HepG2 (cell line): ENCODE measurements at regions not wholly inside any gene's neighbourhood (a gene's known extent, or its start where the extent isn't known, plus 50 kb on each side); places are given as distances from the start of the nearest gene placed in this dataset.
"Not testable (repeated sequence)": the region's sequence is repeated elsewhere in the genome, so short reads cannot be mapped to it uniquely, and the experiment has no call there.

Experiments used
- ATAC-seq: fragments of 200-7000 bp; cut with Tn5 transposase; 3 replicates; pipeline ENCODE4 v1.9.1; 2020; ENCODE audit warnings: mild to moderate bottlenecking, moderate library complexity
- BruUV-seq: library from RNA; stranded (reverse); fragments of 400-500 nt; replicated peaks from 2 replicates; lab custom pipeline; 2021; lab: Mats Ljungman, UMichigan
- CTCF ChIA-PET: fragments of 300-600 bp; formaldehyde crosslinking; extraction: SDS; loops from one replicate; lab custom pipeline; 2021; ENCODE audit warnings: low total read pairs, inconsistent platforms, low intra/inter-chr PET ratio; lab: Yijun Ruan, JAX
- POLR2A ChIA-PET: fragments of 350-600 bp; sonication (Branson Sonifier 250); formaldehyde crosslinking; loops from one replicate; lab custom pipeline; 2020; ENCODE audit warnings: antibody characterized with exemption, inconsistent platforms; lab: Yijun Ruan, JAX
- DNase-seq: peaks from one replicate; pipeline ENCODE4 v3.0.0-alpha.2; 2015; ENCODE audit warnings: low spot score
- FAIRE-seq: peaks from 3 replicates; lab custom pipeline; 2011; peaks lifted over from hg19 to GRCh38; lab: Jason Lieb, UNC
- H2AFZ ChIP-seq: one replicate; pipeline ENCODE4 v1.6.1; 2011; ENCODE audit warnings: low read length, inconsistent platforms
- H3K27ac ChIP-seq: fragments of 300-600 bp; 3 replicates; pipeline ENCODE4 v1.8.0; 2011; ENCODE audit warnings: mixed run types, mild to moderate bottlenecking, mixed read lengths, low read length, inconsistent platforms; ENCODE audit not compliant: insufficient read depth; ENCODE audit errors: extremely low read length
- H3K27me3 ChIP-seq, 2 experiments: fragments of 200-600 bp in 1 of 2; 2 replicates in 1 of 2; 3 replicates in 1 of 2; pipeline versions ENCODE4 v1.6.0 to v1.8.0; 2011; ENCODE audit warnings: low read length in 2 of 2, mild to moderate bottlenecking in 2 of 2, moderate library complexity in 2 of 2, inconsistent platforms in 1 of 2; ENCODE audit not compliant: insufficient read depth in 2 of 2, control insufficient read depth in 1 of 2
- H3K36me3 ChIP-seq, 2 experiments: fragments of 200-600 bp in 1 of 2; replicated peaks in 1 of 2; 2 replicates in 1 of 2; 3 replicates in 1 of 2; pipeline versions ENCODE4 v1.5.1 to v1.8.0; 2011; ENCODE audit warnings: low read length in 2 of 2, inconsistent platforms in 1 of 2; ENCODE audit not compliant: insufficient read depth in 2 of 2, control insufficient read depth in 1 of 2
- H3K4me1 ChIP-seq: 2 replicates; pipeline ENCODE4 v1.5.1; 2012; ENCODE audit warnings: low read length, inconsistent platforms; ENCODE audit not compliant: insufficient read depth
- H3K4me2 ChIP-seq: 2 replicates; pipeline ENCODE4 v1.6.0; 2011; ENCODE audit warnings: low read depth, low read length, inconsistent platforms
- H3K4me3 ChIP-seq, 3 experiments: fragments of 200-600 bp in 1 of 3; sonication (generic), shearing (Covaris generic) in 1 of 3; replicated peaks in 1 of 3; 2 replicates each; pipeline ENCODE4 v1.5.1; 2011 to 2016; ENCODE audit warnings: low read length in 3 of 3, inconsistent platforms in 2 of 3, low read depth in 2 of 3, mild to moderate bottlenecking in 2 of 3, control low read depth in 1 of 3, mixed read lengths in 1 of 3; ENCODE audit not compliant: insufficient read depth in 1 of 3
- H3K79me2 ChIP-seq: one replicate; pipeline ENCODE4 v1.6.1; 2011; ENCODE audit warnings: low read length, inconsistent platforms; ENCODE audit not compliant: insufficient read depth
- H3K9ac ChIP-seq: 2 replicates; pipeline ENCODE4 v1.6.0; 2011; ENCODE audit warnings: mild to moderate bottlenecking, low read depth, low read length, inconsistent platforms; ENCODE audit not compliant: insufficient read depth
- H3K9me3 ChIP-seq: 2 replicates; pipeline ENCODE4 v1.5.1; 2012; ENCODE audit warnings: mild to moderate bottlenecking, low read length
- H4K20me1 ChIP-seq: 2 replicates; pipeline ENCODE4 v1.6.0; 2011; ENCODE audit warnings: inconsistent platforms, mild to moderate bottlenecking, low read length, moderate library complexity; ENCODE audit not compliant: insufficient read depth
- SUZ12 ChIP-seq: fragments of 150-350 bp; IDR thresholded peaks from 2 replicates; pipeline ENCODE4 v1.6.1; 2014; ENCODE audit warnings: low read depth, low read length
- ZNF800 ChIP-seq: sonication (generic); formaldehyde crosslinking; IDR thresholded peaks from 2 replicates; pipeline ENCODE4 v1.4.0; 2020; ENCODE audit warnings: missing genetic modification reagents
- WGBS: methylation state at CpG from one replicate; pipeline ENCODE4 v1.1.6; 2017; ENCODE audit warnings: low lambda C conversion rate; 5-methylcytosine and 5-hydroxymethylcytosine counted together
- in situ Hi-C: cut with HindIII; loops from 2 replicates; pipeline ENCODE4 v1.10.0; 2017; ENCODE audit warnings: low pct_unique_long_range_greater_than_20kb; ENCODE audit not compliant: extremely low pct_ligation_motif_present
- intact Hi-C: fragments of 100-400 bp; cut with micrococcal nuclease; formaldehyde crosslinking; loops from one replicate; pipeline ENCODE4 v1.10.0; 2022; ENCODE audit not compliant: unreplicated experiment
- TF ChIP-seq, protein P1 (sequence below): sonication (generic); formaldehyde crosslinking; IDR thresholded peaks from 2 replicates; pipeline ENCODE4 v1.5.0; 2020; ENCODE audit warnings: mild to moderate bottlenecking, missing genetic modification reagents, borderline replicate concordance

GRCh38 chr3:66934725-66935124 lies 63.4 kb upstream of the KBTBD8 start (continued):
- no peak for TF ChIP-seq SUZ12
- no peak for TF ChIP-seq ZNF800 (CRISPR knock-in tag)
- TF ChIP-seq, protein P1, sequence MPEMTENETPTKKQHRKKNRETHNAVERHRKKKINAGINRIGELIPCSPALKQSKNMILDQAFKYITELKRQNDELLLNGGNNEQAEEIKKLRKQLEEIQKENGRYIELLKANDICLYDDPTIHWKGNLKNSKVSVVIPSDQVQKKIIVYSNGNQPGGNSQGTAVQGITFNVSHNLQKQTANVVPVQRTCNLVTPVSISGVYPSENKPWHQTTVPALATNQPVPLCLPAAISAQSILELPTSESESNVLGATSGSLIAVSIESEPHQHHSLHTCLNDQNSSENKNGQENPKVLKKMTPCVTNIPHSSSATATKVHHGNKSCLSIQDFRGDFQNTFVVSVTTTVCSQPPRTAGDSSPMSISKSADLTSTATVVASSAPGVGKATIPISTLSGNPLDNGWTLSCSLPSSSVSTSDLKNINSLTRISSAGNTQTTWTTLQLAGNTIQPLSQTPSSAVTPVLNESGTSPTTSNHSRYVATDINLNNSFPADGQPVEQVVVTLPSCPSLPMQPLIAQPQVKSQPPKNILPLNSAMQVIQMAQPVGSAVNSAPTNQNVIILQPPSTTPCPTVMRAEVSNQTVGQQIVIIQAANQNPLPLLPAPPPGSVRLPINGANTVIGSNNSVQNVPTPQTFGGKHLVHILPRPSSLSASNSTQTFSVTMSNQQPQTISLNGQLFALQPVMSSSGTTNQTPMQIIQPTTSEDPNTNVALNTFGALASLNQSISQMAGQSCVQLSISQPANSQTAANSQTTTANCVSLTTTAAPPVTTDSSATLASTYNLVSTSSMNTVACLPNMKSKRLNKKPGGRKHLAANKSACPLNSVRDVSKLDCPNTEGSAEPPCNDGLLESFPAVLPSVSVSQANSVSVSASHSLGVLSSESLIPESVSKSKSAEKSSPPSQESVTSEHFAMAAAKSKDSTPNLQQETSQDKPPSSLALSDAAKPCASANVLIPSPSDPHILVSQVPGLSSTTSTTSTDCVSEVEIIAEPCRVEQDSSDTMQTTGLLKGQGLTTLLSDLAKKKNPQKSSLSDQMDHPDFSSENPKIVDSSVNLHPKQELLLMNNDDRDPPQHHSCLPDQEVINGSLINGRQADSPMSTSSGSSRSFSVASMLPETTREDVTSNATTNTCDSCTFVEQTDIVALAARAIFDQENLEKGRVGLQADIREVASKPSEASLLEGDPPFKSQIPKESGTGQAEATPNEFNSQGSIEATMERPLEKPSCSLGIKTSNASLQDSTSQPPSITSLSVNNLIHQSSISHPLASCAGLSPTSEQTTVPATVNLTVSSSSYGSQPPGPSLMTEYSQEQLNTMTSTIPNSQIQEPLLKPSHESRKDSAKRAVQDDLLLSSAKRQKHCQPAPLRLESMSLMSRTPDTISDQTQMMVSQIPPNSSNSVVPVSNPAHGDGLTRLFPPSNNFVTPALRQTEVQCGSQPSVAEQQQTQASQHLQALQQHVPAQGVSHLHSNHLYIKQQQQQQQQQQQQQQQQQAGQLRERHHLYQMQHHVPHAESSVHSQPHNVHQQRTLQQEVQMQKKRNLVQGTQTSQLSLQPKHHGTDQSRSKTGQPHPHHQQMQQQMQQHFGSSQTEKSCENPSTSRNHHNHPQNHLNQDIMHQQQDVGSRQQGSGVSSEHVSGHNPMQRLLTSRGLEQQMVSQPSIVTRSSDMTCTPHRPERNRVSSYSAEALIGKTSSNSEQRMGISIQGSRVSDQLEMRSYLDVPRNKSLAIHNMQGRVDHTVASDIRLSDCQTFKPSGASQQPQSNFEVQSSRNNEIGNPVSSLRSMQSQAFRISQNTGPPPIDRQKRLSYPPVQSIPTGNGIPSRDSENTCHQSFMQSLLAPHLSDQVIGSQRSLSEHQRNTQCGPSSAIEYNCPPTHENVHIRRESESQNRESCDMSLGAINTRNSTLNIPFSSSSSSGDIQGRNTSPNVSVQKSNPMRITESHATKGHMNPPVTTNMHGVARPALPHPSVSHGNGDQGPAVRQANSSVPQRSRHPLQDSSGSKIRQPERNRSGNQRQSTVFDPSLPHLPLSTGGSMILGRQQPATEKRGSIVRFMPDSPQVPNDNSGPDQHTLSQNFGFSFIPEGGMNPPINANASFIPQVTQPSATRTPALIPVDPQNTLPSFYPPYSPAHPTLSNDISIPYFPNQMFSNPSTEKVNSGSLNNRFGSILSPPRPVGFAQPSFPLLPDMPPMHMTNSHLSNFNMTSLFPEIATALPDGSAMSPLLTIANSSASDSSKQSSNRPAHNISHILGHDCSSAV (CRISPR knock-in tag) = no peak
- TF ChIP-seq, all 625 proteins: peak for 0

DNA sequence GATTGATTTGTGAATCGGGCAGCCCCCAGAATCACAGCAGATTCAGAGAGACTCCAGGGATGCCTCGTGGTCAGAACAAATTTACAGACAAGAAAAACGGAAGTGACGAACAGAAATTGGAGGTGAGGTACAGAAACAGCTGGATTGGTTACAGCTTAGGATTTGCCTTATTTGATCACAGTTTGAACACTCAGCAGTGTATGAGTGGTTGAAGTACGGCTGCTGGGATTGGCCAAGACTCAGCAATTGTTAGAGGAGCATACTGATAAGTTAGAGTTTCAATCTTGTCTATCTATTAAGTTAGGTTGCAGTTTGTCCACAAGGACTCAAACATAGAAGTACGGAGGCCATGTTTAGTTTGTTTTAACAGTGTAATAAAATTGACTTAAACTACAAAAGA lies 61.1 kb upstream of the KBTBD8 start:
- FAIRE-seq, H3K27ac ChIP-seq, ATAC-seq, H3K36me3 ChIP-seq, H4K20me1 ChIP-seq, H3K9me3 ChIP-seq, in situ Hi-C loops, H3K9ac ChIP-seq, BruUV-seq, POLR2A ChIA-PET, H3K79me2 ChIP-seq, H2AFZ ChIP-seq, H3K4me3 ChIP-seq, H3K4me1 ChIP-seq, CTCF ChIA-PET, intact Hi-C loops, H3K4me2 ChIP-seq, DNase-seq, H3K27me3 ChIP-seq: not testable (repeated sequence)
- 18% methylated on average over 6 of the region's 6 CpGs for WGBS
